OCI-LY7 (cell line): ENCODE measurements at regions not wholly inside any gene's neighbourhood (a gene's known extent, or its start where the extent isn't known, plus 50 kb on each side); places are given as distances from the start of the nearest gene placed in this dataset.

Experiments
- BruUV-seq: library from RNA; stranded (reverse); fragments of 400-500 nt; replicated peaks from 2 replicates; lab custom pipeline; 2021; lab: Mats Ljungman, UMichigan
- CTCF ChIA-PET: fragments of 300-600 bp; sonication (Branson Sonifier 250); formaldehyde crosslinking; loops from one replicate; lab custom pipeline; 2022; ENCODE audit warnings: antibody characterized with exemption; ENCODE audit not compliant: unreplicated experiment; lab: Charles Lee
- POLR2A ChIA-PET: fragments of 300-600 bp; sonication (Branson Sonifier 250); formaldehyde crosslinking; loops from one replicate; lab custom pipeline; 2022; ENCODE audit warnings: antibody characterized with exemption; lab: Charles Lee
- DNase-seq: peaks from one replicate; pipeline ENCODE4 v3.0.0-alpha.2; 2015; ENCODE audit warnings: low spot score
- H2AFZ ChIP-seq: fragments of 200-600 bp; sonication (generic), shearing (Covaris generic); 2 replicates; pipeline ENCODE4 v1.6.1; 2014; ENCODE audit warnings: mild to moderate bottlenecking, antibody characterized with exemption, low read length, moderate library complexity
- H3K27ac ChIP-seq: fragments of 200-600 bp; sonication (generic); 2 replicates; pipeline ENCODE4 v1.5.1; 2014; ENCODE audit warnings: mixed run types, low read depth, mild to moderate bottlenecking, moderate library complexity, low read length, inconsistent platforms; ENCODE audit not compliant: poor library complexity, severe bottlenecking
- H3K36me3 ChIP-seq: fragments of 200-600 bp; sonication (generic); 2 replicates; pipeline ENCODE4 v1.6.1; 2014; ENCODE audit warnings: mild to moderate bottlenecking, antibody characterized with exemption, low read length, moderate library complexity, mixed read lengths; ENCODE audit not compliant: insufficient read depth
- H3K4me1 ChIP-seq: fragments of 200-600 bp; sonication (generic); 2 replicates; pipeline ENCODE4 v1.5.1; 2014; ENCODE audit warnings: mild to moderate bottlenecking, low read length; ENCODE audit not compliant: insufficient read depth, poor library complexity, severe bottlenecking
- H3K4me2 ChIP-seq: fragments of 200-600 bp; sonication (generic); 2 replicates; pipeline ENCODE4 v1.6.1; 2014; ENCODE audit warnings: mild to moderate bottlenecking, low read length
- H3K4me3 ChIP-seq: fragments of 200-600 bp; sonication (generic); 2 replicates; pipeline ENCODE4 v1.5.1; 2014; ENCODE audit warnings: mild to moderate bottlenecking, low read depth, low read length; ENCODE audit not compliant: poor library complexity, severe bottlenecking
- H3K79me2 ChIP-seq: fragments of 200-600 bp; sonication (generic); 2 replicates; pipeline ENCODE4 v1.6.1; 2016; ENCODE audit warnings: low read depth, mild to moderate bottlenecking, low read length, moderate library complexity, mixed read lengths; ENCODE audit not compliant: insufficient read depth
- H3K9me2 ChIP-seq: fragments of 200-600 bp; sonication (generic); 2 replicates; pipeline ENCODE4 v1.6.1; 2016; ENCODE audit warnings: mild to moderate bottlenecking, low read length, mixed read lengths; ENCODE audit not compliant: insufficient read depth
- H3K9me3 ChIP-seq: fragments of 200-600 bp; sonication (generic); 2 replicates; pipeline ENCODE4 v1.6.1; 2014; ENCODE audit warnings: mild to moderate bottlenecking, mixed run types, low read length, mixed read lengths
- H4K20me1 ChIP-seq: fragments of 200-600 bp; sonication (generic); 2 replicates; pipeline ENCODE4 v1.6.1; 2014; ENCODE audit warnings: mild to moderate bottlenecking, antibody characterized with exemption, low read length, moderate library complexity, mixed read lengths; ENCODE audit not compliant: insufficient read depth
- EZH2phosphoT487 ChIP-seq: fragments of 200-600 bp; sonication (generic); IDR thresholded peaks from 2 replicates; pipeline ENCODE4 v1.6.1; 2018; ENCODE audit warnings: low read depth, borderline replicate concordance, mild to moderate bottlenecking, mixed run types, antibody characterized with exemption, low read length, moderate library complexity, mixed read lengths
- intact Hi-C: fragments of 100-400 bp; cut with micrococcal nuclease; formaldehyde crosslinking; loops from one replicate; pipeline ENCODE4 v1.10.0; 2022; ENCODE audit not compliant: unreplicated experiment
- TF ChIP-seq, protein P1 (sequence below): fragments of 200-600 bp; sonication (generic); conservative IDR thresholded peaks from 2 replicates; pipeline ENCODE4 v1.5.1; 2014; ENCODE audit warnings: mild to moderate bottlenecking, antibody characterized with exemption, low read length, moderate library complexity, mixed read lengths

DNA sequence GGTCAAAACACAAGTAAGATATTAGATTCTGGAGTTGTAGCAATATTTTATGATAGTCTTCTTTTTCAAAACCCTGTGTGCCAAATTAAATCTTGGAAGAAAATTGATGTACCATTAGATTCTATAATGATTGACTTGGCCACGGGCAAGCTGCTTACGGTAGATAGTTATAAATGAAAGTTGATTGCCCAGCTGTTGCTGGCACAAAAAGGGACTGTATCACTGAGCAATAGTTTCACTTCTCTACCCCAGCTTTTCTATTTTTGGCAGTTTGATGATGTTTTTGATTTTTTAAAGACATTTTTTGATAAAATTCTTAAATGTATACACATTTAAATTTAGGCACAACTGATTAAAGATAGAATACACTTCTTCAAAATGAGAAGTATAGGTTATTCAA lies 333.3 kb downstream of the TRAM1L1 start:
- BruUV-seq, result no TSS peak
- H3K4me1 ChIP-seq, result no peaks in the 10 kb centered on the region
- no peak overlapping the region for H3K4me3 ChIP-seq
- no peak for TF ChIP-seq EZH2phosphoT487
- TF ChIP-seq, protein P1, sequence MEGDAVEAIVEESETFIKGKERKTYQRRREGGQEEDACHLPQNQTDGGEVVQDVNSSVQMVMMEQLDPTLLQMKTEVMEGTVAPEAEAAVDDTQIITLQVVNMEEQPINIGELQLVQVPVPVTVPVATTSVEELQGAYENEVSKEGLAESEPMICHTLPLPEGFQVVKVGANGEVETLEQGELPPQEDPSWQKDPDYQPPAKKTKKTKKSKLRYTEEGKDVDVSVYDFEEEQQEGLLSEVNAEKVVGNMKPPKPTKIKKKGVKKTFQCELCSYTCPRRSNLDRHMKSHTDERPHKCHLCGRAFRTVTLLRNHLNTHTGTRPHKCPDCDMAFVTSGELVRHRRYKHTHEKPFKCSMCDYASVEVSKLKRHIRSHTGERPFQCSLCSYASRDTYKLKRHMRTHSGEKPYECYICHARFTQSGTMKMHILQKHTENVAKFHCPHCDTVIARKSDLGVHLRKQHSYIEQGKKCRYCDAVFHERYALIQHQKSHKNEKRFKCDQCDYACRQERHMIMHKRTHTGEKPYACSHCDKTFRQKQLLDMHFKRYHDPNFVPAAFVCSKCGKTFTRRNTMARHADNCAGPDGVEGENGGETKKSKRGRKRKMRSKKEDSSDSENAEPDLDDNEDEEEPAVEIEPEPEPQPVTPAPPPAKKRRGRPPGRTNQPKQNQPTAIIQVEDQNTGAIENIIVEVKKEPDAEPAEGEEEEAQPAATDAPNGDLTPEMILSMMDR, result no peak
- ChIA-PET POLR2A (no interaction called here), CTCF (no interaction called here)
- H3K27ac ChIP-seq, result no peak overlapping the region
- intact Hi-C loops, result no loop called here
- H3K79me2 ChIP-seq, result no peaks in the 10 kb centered on the region
- no peaks in the 10 kb centered on the region for H3K36me3 ChIP-seq
- DNase-seq, result no peak
- no peaks in the 10 kb centered on the region for H3K9me2 ChIP-seq
- no peaks in the 10 kb centered on the region for H3K9me3 ChIP-seq
- H3K4me2 ChIP-seq, result no peak overlapping the region
- H4K20me1 ChIP-seq, result no peaks in the 10 kb centered on the region
- no peak overlapping the region for H2AFZ ChIP-seq

DNA sequence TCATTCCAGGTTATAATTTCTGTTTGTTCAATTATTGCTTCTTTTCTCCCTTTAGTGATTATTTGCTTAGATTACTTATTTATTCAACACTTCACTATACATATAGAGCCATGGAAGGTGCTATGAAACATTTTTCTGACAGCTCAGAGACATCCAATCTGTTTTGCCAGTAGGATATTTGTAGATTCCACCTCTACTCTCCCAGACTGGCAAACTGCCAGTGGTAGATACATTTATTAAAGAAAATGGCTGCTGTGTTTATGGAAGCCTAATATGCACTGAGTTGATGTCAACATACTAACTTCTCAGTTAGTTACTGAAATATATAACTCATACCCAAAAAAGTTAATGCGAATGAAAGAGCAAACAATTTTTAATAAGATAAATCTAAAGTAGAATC lies 348.6 kb downstream of the TRAM1L1 start:
- Histone ChIP-seq H4K20me1 (no peaks in the 10 kb centered on the region), H2AFZ (no peak overlapping the region), H3K79me2 (no peaks in the 10 kb centered on the region), H3K36me3 (no peaks in the 10 kb centered on the region), H3K4me1 (no peaks in the 10 kb centered on the region), H3K27ac (no peak overlapping the region), H3K9me3 (no peaks in the 10 kb centered on the region), H3K4me2 (no peak overlapping the region), H3K4me3 (no peak overlapping the region), H3K9me2 (no peaks in the 10 kb centered on the region)
- ChIA-PET CTCF (no interaction called here), POLR2A (interaction anchor here (0.7 to 1.2 kb wide), 3 partner anchors 11 to 194 kb away, joined by 3 to 4 read pairs (median 4); no protein-coding TSS in a partner anchor)
- intact Hi-C loops, result no loop called here
- DNase-seq, result no peak
- no TSS peak for BruUV-seq
- no peak for TF ChIP-seq EZH2phosphoT487
- TF ChIP-seq, protein P1, result no peak

DNA sequence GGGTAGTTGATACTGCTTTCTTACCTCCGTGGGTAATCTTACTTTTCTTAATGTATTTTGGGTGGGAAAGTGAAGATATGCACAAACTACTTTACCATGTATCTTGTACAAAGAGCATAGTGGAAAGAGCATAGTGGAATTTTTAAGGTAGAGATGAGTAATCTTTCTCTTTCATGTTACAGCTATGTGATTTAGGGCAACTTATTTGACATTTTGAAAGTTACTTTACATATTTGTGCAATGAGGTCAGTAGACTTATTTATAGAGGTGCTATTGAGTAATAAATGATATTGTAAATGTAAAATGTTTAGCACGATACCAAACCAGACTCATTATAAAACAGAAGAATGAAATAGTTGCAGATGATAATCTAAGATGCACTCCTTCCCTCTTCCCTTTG lies 351.2 kb downstream of the TRAM1L1 start:
- CTCF ChIA-PET, result no interaction called here
- H3K9me3 ChIP-seq, result no peaks in the 10 kb centered on the region
- H3K4me1 ChIP-seq, result no peaks in the 10 kb centered on the region
- no peaks in the 10 kb centered on the region for H4K20me1 ChIP-seq
- TF ChIP-seq, protein P1, result no peak
- no peak for TF ChIP-seq EZH2phosphoT487
- H3K27ac ChIP-seq, result no peak overlapping the region
- intact Hi-C loops, result no loop called here
- H2AFZ ChIP-seq, result no peak overlapping the region
- H3K36me3 ChIP-seq, result no peaks in the 10 kb centered on the region
- POLR2A ChIA-PET, result no interaction called here
- no peak for DNase-seq
- H3K9me2 ChIP-seq, result no peaks in the 10 kb centered on the region
- H3K79me2 ChIP-seq, result no peaks in the 10 kb centered on the region
- H3K4me2 ChIP-seq, result no peak overlapping the region
- no TSS peak for BruUV-seq
- H3K4me3 ChIP-seq, result no peak overlapping the region
